KBM-7 (cell line): ENCODE measurements at regions not wholly inside any gene's neighbourhood (a gene's known extent, or its start where the extent isn't known, plus 50 kb on each side); places are given as distances from the start of the nearest gene placed in this dataset.
"Not testable (repeated sequence)": the region's sequence is repeated elsewhere in the genome, so short reads cannot be mapped to it uniquely, and the experiment has no call there.

Experiments
- DNase-seq: peaks from one replicate; pipeline ENCODE4 v3.0.0-alpha.2; 2015
- in situ Hi-C: fragments of 300-500 bp; cut with MboI; formaldehyde crosslinking; loops from 2 replicates; pipeline ENCODE4 v1.14.3; 2020; ENCODE audit warnings: low sequenced_read_pairs, low pct_unique_long_range_greater_than_20kb, mixed read lengths

- in situ Hi-C loops: no loop called here
- no peak for DNase-seq
Observed at GRCh38 chr10:33016988-33017387, 59.0 kb upstream of the ITGB1 start.

GRCh38 chr10:33015761-33016547 is 57.9 kb upstream of the ITGB1 start:
- DNase-seq: no peak
- in situ Hi-C loops: no loop called here

DNA sequence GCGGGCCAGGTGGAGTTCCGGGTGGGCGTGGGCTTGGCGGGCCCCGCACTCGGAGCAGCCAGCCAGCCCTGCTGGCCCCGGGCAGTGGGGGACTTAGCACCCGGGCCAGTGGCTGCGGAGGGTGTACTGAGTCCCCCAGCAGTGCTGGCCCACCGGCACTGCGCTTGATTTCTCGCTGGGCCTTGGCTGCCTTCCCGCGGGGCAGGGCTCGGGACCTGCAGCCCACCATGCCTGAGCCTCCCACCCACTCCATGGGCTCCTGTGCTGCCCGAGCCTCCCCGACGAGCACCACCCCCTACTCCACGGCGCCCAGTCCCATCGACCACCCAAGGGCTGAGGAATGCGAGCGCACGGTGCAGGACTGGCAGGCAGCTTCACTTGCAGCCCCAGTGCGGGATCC is 55.3 kb upstream of the ITGB1 start:
- DNase-seq, in situ Hi-C loops: not testable (repeated sequence)

GRCh38 chr10:33012306-33012705 is 54.3 kb upstream of the ITGB1 start:
- in situ Hi-C loops: no loop called here
- no peak for DNase-seq

DNA sequence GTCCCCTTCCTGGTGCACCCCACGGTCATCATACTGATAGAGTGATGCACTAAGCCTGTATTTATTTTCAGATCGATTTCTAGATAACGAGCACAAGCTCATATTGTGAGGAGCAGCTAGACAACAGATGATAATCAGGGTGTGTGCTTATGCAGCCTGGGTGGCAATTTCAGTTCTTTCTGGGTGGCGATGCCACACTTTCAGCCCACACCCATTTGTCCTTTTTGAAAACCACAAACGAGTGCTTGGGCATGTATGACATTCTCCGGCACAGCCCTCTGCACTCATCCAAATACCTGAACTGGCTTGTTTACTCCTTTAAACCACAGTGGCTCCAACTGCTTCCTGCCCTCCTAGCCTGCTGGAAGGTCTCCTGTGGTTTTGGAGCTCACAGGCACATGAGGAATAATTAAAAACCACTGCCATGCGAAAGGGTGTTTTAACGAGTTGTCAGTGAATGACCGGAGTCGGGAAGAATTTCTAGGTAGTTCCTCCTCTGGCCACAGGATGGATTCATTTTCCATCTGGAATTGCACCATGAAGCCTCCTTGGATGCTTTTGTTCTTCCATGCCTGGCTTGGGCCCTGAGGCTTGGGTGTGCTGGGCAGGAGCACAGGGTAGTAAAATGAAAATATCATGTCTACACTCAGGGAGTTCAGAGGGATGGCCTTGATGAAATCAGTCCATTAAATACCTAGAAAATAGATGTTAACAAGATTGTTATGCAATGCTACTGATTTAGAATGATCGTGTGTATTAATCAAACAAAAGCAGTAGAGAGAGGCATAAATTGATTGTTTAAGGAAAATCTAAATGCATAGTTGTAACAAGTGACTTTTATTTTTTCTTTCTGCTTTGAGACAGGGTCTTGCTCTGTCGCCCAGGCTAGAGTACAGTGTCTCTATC is 52.4 kb upstream of the ITGB1 start:
- in situ Hi-C loops: no loop called here
- peak; percentile 85 for DNase-seq

DNA sequence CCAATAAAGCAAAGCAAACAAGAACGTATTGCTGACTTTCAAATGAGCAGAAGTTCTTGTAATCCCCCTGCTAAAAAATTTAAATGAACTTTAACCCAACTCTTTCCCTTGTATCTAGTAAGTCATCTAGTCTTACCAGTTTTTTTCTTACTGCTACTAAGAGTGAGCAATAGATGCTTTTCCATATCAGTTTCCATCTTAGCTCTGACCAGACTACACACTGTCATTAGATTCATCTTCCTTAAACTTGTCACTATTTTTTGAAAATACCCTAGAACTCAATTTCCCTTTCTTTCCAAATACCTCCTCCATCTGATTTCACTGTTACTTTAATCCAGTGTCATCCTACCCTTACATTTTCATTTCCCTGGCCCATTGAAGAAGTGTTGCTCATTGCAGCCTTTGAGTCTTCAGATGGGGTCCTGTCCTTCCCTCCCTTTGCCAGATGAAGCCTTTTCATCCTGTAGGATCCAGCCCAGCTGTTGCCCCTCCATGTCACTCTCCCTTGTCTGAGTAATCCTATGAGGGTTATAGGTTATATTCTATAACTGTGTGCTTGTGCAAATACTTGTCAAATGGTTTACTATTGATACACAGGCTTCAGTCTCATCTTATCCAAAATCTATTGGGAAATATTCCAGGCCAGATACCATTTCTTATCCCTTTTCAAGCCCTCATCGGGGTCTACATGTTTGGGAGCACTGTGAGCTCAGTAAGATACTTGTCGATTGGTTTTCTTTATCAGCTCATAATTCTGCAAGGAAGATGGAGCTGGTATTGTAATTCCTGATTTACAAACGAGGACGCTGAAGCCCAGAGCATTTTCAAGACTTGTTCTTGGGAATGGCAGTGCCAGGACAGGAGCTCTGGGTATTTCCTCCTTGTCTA is 51.5 kb upstream of the ITGB1 start:
- DNase-seq: no peak
- in situ Hi-C loops: loop anchor here (10.0 kb wide), 1 partner anchor 215 kb away; no protein-coding TSS in a partner anchor

GRCh38 chr10:33008499-33009243 is 50.6 kb upstream of the ITGB1 start:
- peak; percentile 82 for DNase-seq
- in situ Hi-C loops: loop anchor here (10.0 kb wide), 1 partner anchor 214 kb away; no protein-coding TSS in a partner anchor

DNA sequence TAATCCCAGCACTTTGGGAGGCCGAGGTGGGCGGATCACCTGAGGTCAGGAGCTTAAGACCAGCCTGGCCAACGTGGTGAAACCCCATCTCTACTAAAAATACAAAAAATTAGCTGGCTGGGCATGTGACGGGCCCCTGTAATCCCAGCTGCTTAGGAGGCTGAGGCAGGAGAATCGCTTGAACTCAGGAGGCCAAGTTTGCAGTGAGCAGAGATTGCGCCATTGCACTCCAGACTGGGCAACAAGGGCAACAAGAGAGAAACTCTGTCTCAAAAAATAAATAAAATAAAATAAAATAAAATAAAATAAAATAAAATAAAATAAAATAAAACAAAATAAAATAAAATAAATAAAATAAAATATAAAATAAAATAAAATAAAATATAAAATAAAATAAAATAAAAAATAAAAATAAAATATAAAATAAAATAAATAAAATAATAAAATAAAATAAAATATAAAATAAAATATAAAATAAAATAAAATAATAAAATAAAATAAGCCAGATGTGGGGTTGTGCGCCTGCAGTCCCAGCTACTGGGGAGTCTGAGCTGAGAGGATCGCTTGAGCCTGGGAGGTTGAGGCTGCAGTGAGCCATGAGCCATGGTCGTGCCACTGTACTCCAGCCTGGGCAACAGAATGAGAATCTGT is 49.8 kb upstream of the ITGB1 start:
- in situ Hi-C loops: loop anchor here (10.0 kb wide), 1 partner anchor 213 kb away; no protein-coding TSS in a partner anchor
- not testable (repeated sequence) for DNase-seq
